Activated CD8-positive, alpha-beta memory T cell treated with anti-CD3 and anti-CD28 coated beads for 36 hours (primary cell): ENCODE measurements at regions not wholly inside any gene's neighbourhood (a gene's known extent, or its start where the extent isn't known, plus 50 kb on each side); places are given as distances from the start of the nearest gene placed in this dataset.

Experiments
- CTCF ChIA-PET: fragments of 350-600 bp; sonication (Branson Sonifier 250); formaldehyde crosslinking; loops from one replicate; lab custom pipeline; 2021; ENCODE audit warnings: antibody characterized with exemption; lab: Charles Lee
- POLR2A ChIA-PET: fragments of 350-600 bp; sonication (Branson Sonifier 250); formaldehyde crosslinking; loops from one replicate; lab custom pipeline; 2021; ENCODE audit warnings: antibody characterized with exemption; lab: Charles Lee

DNA sequence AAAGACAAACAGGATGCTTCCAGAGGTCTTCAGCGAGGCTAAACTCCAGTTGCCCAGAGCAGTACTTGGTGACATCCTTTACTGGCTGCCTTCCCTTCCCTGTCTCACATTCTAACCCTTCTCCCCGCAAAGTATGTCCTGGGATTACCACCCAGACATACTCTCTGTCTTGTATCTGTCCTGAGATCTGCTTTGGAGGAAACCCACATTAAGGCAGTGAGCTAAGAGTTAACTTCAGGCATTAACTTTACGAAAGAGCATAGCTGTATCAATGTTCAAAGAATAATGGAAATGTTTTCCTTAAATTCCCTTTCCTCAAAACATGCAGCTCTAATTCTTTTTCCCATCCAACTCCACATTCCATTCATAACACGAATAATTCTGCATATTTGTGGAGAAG is 385.2 kb downstream of the NPIPA8 start:
- ChIA-PET POLR2A (no interaction called here), CTCF (no interaction called here)

- ChIA-PET CTCF (no interaction called here), POLR2A (no interaction called here)
These were observed 386.6 kb downstream of the NPIPA8 start for GRCh38 chr16:17949982-17950250.

GRCh38 chr16:17949141-17949981 is 387.2 kb downstream of the NPIPA8 start:
- CTCF ChIA-PET, result interaction anchor here (1.2 kb wide), 1 partner anchor 10 kb away, joined by 3 read pairs; no protein-coding TSS in a partner anchor

DNA sequence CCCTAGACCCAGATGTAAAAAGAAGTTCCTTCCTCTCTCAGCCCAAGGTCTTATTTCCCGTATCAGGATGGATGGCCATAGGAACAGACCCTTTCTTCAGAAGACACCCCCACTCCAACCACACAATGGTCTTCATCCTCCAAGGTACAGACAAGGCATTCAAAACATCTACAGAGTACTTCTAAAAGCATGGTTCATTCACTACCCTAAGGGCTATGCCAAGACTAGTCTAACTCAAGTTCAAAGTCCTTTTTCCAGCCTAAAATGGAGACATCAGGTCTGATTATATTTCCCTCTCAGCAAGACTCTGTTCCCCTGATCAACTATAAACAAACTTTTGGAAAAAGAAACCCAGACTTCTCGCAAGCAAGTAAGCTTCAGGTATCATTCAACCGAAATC is 388.9 kb downstream of the NPIPA8 start:
- POLR2A ChIA-PET, result no interaction called here
- CTCF ChIA-PET, result no interaction called here

More at GRCh38 chr16:17949141-17949981, 387.2 kb downstream of the NPIPA8 start:
- POLR2A ChIA-PET, result no interaction called here

GRCh38 chr16:17947165-17947564 is 389.4 kb downstream of the NPIPA8 start:
- CTCF ChIA-PET, result no interaction called here
- POLR2A ChIA-PET, result no interaction called here

DNA sequence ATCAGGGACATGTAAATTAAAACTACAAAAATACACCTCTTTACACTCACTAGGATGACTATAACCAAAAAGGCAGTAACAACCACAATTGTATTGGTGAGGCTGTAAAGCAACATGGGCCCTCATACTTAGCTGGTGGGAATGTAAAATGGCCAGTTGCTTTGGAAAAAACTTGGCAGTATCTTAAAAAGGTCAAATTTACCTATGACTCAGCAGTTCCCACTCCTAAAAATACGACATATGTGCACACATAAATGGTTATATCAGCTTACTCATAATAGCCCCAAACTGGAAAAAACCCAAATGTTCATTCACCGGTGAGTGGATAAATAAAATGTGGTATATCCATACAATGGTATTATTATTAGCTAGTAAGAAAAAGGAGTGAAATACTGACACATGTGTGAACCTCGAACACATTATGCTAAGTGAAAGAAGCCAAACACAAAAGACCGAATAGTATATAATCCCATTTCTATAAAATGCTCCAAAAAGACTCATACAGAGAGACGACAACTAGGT is 391.4 kb downstream of the NPIPA8 start:
- CTCF ChIA-PET, result no interaction called here

GRCh38 chr16:17944345-17944744 is 392.2 kb downstream of the NPIPA8 start:
- ChIA-PET CTCF (no interaction called here), POLR2A (no interaction called here)

More for the DNA sequence above, 391.4 kb downstream of the NPIPA8 start:
- POLR2A ChIA-PET, result no interaction called here

DNA sequence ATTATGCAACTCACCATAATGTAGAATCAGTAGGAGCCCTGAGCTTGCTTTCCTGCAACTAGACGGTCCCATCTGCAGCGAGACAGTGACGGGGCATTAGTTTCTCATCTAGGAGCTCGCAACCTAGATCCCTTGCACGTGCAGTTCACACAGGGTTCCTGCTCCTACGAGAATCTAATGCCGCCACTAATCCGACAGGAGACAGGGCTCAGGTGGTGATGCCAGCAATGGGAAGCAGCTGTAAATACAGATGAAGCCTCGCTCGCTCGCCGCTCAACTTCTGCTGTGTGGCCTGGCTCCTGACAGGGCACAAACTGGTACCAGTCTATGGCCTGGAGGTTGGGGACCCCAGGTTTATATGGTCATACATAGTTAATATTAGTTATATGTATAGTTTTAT is 394.5 kb downstream of the NPIPA8 start:
- POLR2A ChIA-PET, result no interaction called here

GRCh38 chr16:17940584-17941364 is 395.8 kb downstream of the NPIPA8 start:
- POLR2A ChIA-PET, result no interaction called here

More for the DNA sequence above, 394.5 kb downstream of the NPIPA8 start:
- CTCF ChIA-PET, result no interaction called here

GRCh38 chr16:17939723-17940122 is 396.8 kb downstream of the NPIPA8 start:
- CTCF ChIA-PET, result interaction anchor here (1.3 kb wide), 1 partner anchor 9 kb away, joined by 3 read pairs; no protein-coding TSS in a partner anchor
- POLR2A ChIA-PET, result no interaction called here

More at GRCh38 chr16:17940584-17941364, 395.8 kb downstream of the NPIPA8 start:
- CTCF ChIA-PET, result no interaction called here

DNA sequence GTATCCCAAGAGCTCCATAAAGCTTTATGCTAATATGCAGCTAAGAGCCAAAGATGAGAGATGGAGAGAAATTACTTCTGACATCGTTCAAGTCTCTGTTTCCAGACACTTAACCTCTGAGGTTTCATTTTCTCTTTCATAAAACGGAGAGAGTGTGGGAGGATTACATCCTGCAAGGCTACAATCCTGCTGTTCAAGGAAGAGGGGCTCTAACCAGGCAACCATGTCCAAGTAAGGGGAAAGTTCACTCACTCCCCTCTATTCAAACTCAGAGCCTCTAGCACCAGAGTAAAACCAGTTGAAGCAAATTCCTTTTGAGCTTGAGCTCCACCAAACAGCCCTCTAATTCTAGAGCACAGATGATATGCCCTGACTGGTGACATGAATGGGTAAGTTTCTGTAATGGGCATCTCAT is 397.4 kb downstream of the NPIPA8 start:
- ChIA-PET POLR2A (no interaction called here), CTCF (interaction anchor here (1.3 kb wide), 1 partner anchor 10 kb away, joined by 3 read pairs; no protein-coding TSS in a partner anchor)

DNA sequence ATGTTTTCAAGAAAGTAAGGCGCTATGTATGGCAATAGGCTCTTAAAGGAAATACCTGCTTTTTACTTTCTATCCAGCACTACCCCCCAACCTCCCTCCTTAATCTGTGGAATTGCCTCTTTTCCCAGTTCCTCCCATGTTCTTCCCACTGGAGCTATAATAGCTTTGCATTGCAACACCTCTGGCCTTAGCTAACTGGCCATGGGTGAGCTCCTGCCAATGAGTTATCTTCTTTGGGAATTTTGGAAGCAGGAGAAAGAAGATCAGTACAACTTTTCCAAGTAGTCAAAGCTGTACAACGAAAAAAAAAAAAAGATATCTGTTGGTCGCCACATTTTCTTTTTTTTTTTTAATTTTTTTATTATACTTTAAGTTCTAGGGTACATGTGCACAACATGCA is 398.0 kb downstream of the NPIPA8 start:
- ChIA-PET POLR2A (no interaction called here), CTCF (interaction anchor here (1.3 kb wide), 1 partner anchor 10 kb away, joined by 3 read pairs; no protein-coding TSS in a partner anchor)

- ChIA-PET POLR2A (no interaction called here), CTCF (no interaction called here)
These were observed 399.7 kb downstream of the NPIPA8 start for GRCh38 chr16:17936766-17937402.

GRCh38 chr16:17930280-17930679 is 406.3 kb downstream of the NPIPA8 start:
- ChIA-PET CTCF (no interaction called here), POLR2A (no interaction called here)

DNA sequence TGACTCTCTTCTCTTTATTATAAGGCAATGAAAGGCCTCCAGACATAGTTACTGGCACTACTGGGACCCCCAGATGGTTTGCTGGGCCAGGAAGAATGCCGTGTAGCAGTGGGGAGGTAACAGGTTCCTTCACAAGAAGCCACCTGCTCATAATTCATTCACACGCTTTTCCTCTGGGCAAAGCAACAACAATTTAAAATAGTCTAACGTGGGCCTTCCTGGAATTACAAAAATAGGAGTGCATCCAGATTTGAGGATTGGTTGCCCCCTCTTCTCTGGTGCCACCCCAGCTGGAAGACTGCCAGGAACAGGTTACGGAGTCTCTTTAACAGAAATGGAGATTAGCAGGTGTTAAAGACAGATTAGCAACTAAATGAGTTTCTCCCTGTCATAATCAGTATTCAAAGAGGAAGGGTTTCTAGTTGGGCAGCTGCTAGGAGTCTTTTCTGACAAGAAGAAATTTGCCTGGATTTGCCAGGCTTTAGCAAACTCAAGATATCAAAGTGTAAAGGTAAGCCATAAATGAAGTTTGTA is 409.6 kb downstream of the NPIPA8 start:
- CTCF ChIA-PET, result no interaction called here
- POLR2A ChIA-PET, result no interaction called here

GRCh38 chr16:17926461-17926860 is 410.1 kb downstream of the NPIPA8 start:
- POLR2A ChIA-PET, result no interaction called here
- CTCF ChIA-PET, result no interaction called here

- ChIA-PET POLR2A (no interaction called here), CTCF (no interaction called here)
These were observed 410.8 kb downstream of the NPIPA8 start for GRCh38 chr16:17925761-17926160.

DNA sequence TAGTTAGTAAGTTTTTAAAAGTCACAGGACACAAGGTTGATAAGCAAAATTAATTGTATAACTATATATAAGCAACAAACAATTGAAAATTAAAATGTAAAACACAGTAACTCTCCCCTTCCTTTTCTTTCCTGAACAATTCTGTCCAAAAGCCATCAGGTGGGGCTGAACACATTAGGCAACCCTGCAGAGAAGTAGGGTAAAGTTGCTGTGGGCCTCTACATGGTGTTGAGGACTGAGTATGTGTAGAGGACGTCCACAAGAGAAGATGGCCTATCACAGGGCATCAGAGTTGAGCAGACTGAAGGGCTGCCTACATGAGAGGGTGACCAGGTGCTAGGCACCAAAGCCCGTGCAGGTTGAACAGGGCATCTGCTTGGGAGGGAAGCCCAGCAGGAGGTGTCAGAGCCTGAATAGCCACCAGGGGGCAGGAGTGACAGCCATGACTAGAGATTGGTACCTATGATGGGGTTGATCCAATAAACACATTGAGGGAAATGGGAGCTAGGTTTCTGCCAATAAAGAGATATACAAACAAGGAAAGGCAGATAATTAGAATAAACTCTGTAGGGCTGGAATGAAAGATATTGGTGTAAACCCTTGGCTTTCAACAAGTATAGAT is 415.1 kb downstream of the NPIPA8 start:
- ChIA-PET CTCF (no interaction called here), POLR2A (no interaction called here)

GRCh38 chr16:17917316-17918019 is 419.1 kb downstream of the NPIPA8 start:
- ChIA-PET CTCF (no interaction called here), POLR2A (no interaction called here)
